Trophoblast cell (in vitro differentiated cells and primary cell): ENCODE measurements at regions not wholly inside any gene's neighbourhood (a gene's known extent, or its start where the extent isn't known, plus 50 kb on each side); places are given as distances from the start of the nearest gene placed in this dataset.

Source experiments
- DNase-seq, 2 donors: peaks; one replicate each; pipeline ENCODE4 v3.0.0-alpha.2; 2016
- H2AFZ ChIP-seq: 2 replicates; pipeline ENCODE4 v1.6.1; 2013; ENCODE audit warnings: low read length, moderate library complexity, mild to moderate bottlenecking; ENCODE audit not compliant: insufficient read depth, poor library complexity
- H2AK5ac ChIP-seq: 2 replicates; pipeline ENCODE4 v1.6.1; 2013; ENCODE audit warnings: mild to moderate bottlenecking, low read length
- H2BK120ac ChIP-seq: 2 replicates; pipeline ENCODE4 v1.6.1; 2013; ENCODE audit warnings: low read length, mild to moderate bottlenecking, moderate library complexity; ENCODE audit not compliant: insufficient read depth, poor library complexity
- H2BK12ac ChIP-seq: 2 replicates; pipeline ENCODE4 v1.6.1; 2013; ENCODE audit warnings: mild to moderate bottlenecking, low read length, moderate library complexity
- H2BK5ac ChIP-seq: 2 replicates; pipeline ENCODE4 v1.6.1; 2013; ENCODE audit warnings: low read length, low read depth, moderate library complexity, mild to moderate bottlenecking; ENCODE audit not compliant: poor library complexity
- H3K14ac ChIP-seq: 2 replicates; pipeline ENCODE4 v1.6.1; 2013; ENCODE audit warnings: mild to moderate bottlenecking, low read length
- H3K18ac ChIP-seq: 2 replicates; pipeline ENCODE4 v1.6.1; 2013; ENCODE audit warnings: mild to moderate bottlenecking, low read length
- H3K23ac ChIP-seq: 2 replicates; pipeline ENCODE4 v1.6.1; 2013; ENCODE audit warnings: low read length
- H3K27ac ChIP-seq: 2 replicates; pipeline ENCODE4 v1.5.1; 2013; ENCODE audit warnings: low read depth, mild to moderate bottlenecking, inconsistent platforms, low read length, moderate library complexity
- H3K27me3 ChIP-seq: 2 replicates; pipeline ENCODE4 v1.6.1; 2013; ENCODE audit warnings: inconsistent platforms, mild to moderate bottlenecking, low read length, moderate library complexity; ENCODE audit not compliant: insufficient read depth
- H3K36me3 ChIP-seq, 2 experiments: 1 replicate in 1 of 2; 2 replicates in 1 of 2; pipeline ENCODE4 v1.6.1; 2013; ENCODE audit warnings: low read length in 2 of 2, mild to moderate bottlenecking in 2 of 2, moderate library complexity in 1 of 2; ENCODE audit not compliant: insufficient read depth in 2 of 2, control insufficient read depth in 1 of 2
- H3K4ac ChIP-seq: 2 replicates; pipeline ENCODE4 v1.6.1; 2013; ENCODE audit warnings: low read depth, mild to moderate bottlenecking, low read length, moderate library complexity
- H3K4me1 ChIP-seq, 2 experiments: 1 replicate in 1 of 2; 2 replicates in 1 of 2; pipeline ENCODE4 v1.6.1; 2013; ENCODE audit warnings: low read length in 2 of 2, mild to moderate bottlenecking in 2 of 2, moderate library complexity in 1 of 2; ENCODE audit not compliant: insufficient read depth in 2 of 2, control insufficient read depth in 1 of 2
- H3K4me2 ChIP-seq: 2 replicates; pipeline ENCODE4 v1.6.1; 2013; ENCODE audit warnings: inconsistent platforms, mild to moderate bottlenecking, low read length, moderate library complexity
- H3K4me3 ChIP-seq: 2 replicates; pipeline ENCODE4 v1.5.1; 2013; ENCODE audit warnings: mild to moderate bottlenecking, low read depth, low read length, inconsistent platforms
- H3K79me1 ChIP-seq: one replicate; pipeline ENCODE4 v1.6.1; 2013; ENCODE audit warnings: low read length
- H3K79me2 ChIP-seq: 2 replicates; pipeline ENCODE4 v1.6.1; 2013; ENCODE audit warnings: low read length, mild to moderate bottlenecking; ENCODE audit not compliant: control insufficient read depth, insufficient read depth, poor library complexity
- H3K9ac ChIP-seq: 2 replicates; pipeline ENCODE4 v1.6.1; 2013; ENCODE audit warnings: mild to moderate bottlenecking, low read length
- H3K9me3 ChIP-seq: 2 replicates; pipeline ENCODE4 v1.6.1; 2013; ENCODE audit warnings: low read depth, mild to moderate bottlenecking, control low read depth, inconsistent platforms, low read length; ENCODE audit not compliant: insufficient read depth
- H4K12ac ChIP-seq: 2 replicates; pipeline ENCODE4 v1.6.1; 2013; ENCODE audit warnings: low read depth, mild to moderate bottlenecking, low read length, moderate library complexity
- H4K8ac ChIP-seq: 2 replicates; pipeline ENCODE4 v1.6.1; 2013; ENCODE audit warnings: low read depth, mild to moderate bottlenecking, low read length, moderate library complexity
- H4K91ac ChIP-seq: one replicate; pipeline ENCODE4 v1.6.1; 2013; ENCODE audit warnings: low read depth, mild to moderate bottlenecking, low read length, moderate library complexity
- WGBS: extraction: QIAGEN DNeasy Blood & Tissue Kit; methylation state at CpG from one replicate; pipeline ENCODE4 v1.1.7; 2013; ENCODE audit warnings: missing lambda C conversion rate; ENCODE audit not compliant: insufficient read length, insufficient coverage; ENCODE audit errors: extremely low coverage; 5-methylcytosine and 5-hydroxymethylcytosine counted together

DNA sequence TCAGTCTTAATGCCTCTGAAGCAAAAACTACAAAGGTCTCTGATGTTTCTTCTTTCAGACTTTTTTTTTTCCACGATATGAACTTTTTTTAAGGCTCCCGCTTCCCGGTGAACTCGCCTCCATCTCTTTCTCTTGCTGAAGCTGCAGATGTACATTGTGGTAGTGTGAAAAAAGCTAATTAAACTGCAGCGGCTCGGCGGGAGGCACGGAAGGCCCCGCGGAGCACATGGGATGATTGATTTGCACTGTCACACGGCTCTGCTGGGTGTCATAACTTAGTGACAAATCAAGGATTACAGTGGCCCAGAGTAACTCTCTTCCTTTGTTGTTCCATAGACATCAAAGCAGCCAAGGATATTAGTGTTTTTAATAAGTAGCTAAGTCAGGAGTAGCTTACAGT, 196.3 kb downstream of the AXIN2 start:
- Histone ChIP-seq H3K79me1 (no peaks in the 10 kb centered on the region), H2BK120ac (no peak overlapping the region), H3K79me2 (no peaks in the 10 kb centered on the region), H4K91ac (no peak overlapping the region), H3K9me3 (peaks cover 1% of the 10 kb centered on the region), H2BK12ac (no peak overlapping the region), H3K4me1 (peaks cover 2 to 8% of the 10 kb centered on the region in 2 experiments), H3K27ac (no peak overlapping the region), H3K23ac (no peak overlapping the region), H2AFZ (no peak overlapping the region), H3K27me3 (no peaks in the 10 kb centered on the region), H3K36me3 (no peaks in the 10 kb centered on the region), H3K14ac (no peak overlapping the region), H3K4me2 (no peak overlapping the region), H3K4ac (no peak overlapping the region), H3K4me3 (no peak overlapping the region), H4K8ac (no peak overlapping the region), H3K9ac (no peak overlapping the region), H4K12ac (no peak overlapping the region), H2AK5ac (no peak overlapping the region), H2BK5ac (no peak overlapping the region), H3K18ac (no peak overlapping the region)
- no CpG with 5 or more reads among the region's 11 CpGs for WGBS
- DNase-seq: no peak

DNA sequence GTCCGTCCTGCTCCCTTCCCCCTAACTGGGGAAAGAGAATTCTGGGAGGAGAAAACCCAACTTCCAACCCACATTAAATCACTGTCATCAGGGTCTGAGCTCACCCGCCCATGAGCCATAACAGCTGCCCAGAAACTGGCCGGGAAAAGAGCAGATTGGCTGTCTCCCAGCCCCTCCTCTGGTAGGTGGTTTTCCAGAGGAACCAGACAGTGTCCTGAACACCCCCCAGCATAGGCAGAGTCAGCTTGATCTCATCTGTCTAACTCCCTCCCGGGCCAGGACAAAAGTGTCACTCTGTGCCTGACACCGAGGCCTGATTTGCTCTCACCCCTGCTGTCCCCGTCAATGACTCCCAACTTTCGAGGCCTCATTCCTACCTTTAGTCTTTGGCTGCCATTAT, 197.0 kb downstream of the AXIN2 start:
- Histone ChIP-seq H3K27me3 (no peaks in the 10 kb centered on the region), H3K9me3 (peaks cover 1% of the 10 kb centered on the region), H2BK12ac (no peak overlapping the region), H3K4me1 (peaks cover 2 to 8% of the 10 kb centered on the region in 2 experiments), H3K14ac (no peak overlapping the region), H2AK5ac (no peak overlapping the region), H3K9ac (no peak overlapping the region), H2AFZ (no peak overlapping the region), H4K91ac (no peak overlapping the region), H3K79me2 (no peaks in the 10 kb centered on the region), H3K4me2 (no peak overlapping the region), H4K12ac (no peak overlapping the region), H2BK120ac (no peak overlapping the region), H2BK5ac (no peak overlapping the region), H3K4ac (no peak overlapping the region), H3K18ac (no peak overlapping the region), H3K79me1 (no peaks in the 10 kb centered on the region), H3K27ac (no peak overlapping the region), H4K8ac (no peak overlapping the region), H3K4me3 (no peak overlapping the region), H3K36me3 (no peaks in the 10 kb centered on the region), H3K23ac (no peak overlapping the region)
- no CpG with 5 or more reads among the region's 7 CpGs for WGBS
- DNase-seq: no peak

DNA sequence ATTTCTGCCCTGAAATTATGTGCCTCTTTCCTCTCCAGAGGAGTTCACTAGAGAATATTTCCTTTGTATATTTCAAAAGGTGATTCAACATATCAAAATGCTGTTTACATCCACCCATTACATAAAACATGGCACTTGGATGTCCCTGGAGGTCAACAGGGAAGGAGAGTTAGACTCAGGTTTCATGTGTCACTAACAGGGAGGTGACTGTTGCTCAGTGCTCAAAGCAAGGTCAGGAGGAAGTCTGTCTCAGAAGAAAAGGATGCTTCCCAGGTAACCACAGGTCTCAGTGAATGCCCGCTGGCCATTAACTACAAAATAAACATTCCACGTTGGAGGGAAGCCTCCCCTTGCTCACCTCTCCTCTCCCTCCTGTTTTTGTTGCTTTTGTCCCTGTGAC, 198.6 kb downstream of the AXIN2 start:
- WGBS: no CpG with 5 or more reads among the region's 2 CpGs
- H4K91ac ChIP-seq: no peak overlapping the region
- no peak overlapping the region for H2AFZ ChIP-seq
- H4K12ac ChIP-seq: no peak overlapping the region
- H3K27me3 ChIP-seq: no peaks in the 10 kb centered on the region
- H3K79me2 ChIP-seq: no peaks in the 10 kb centered on the region
- no peak overlapping the region for H3K9ac ChIP-seq
- H3K14ac ChIP-seq: no peak overlapping the region
- no peak overlapping the region for H4K8ac ChIP-seq
- H3K23ac ChIP-seq: no peak overlapping the region
- no peak overlapping the region for H3K4me2 ChIP-seq
- peak; percentile 31 to 62 for DNase-seq
- H3K27ac ChIP-seq: no peak overlapping the region
- peaks cover 1% of the 10 kb centered on the region for H3K9me3 ChIP-seq
- no peak overlapping the region for H3K18ac ChIP-seq
- H2BK120ac ChIP-seq: no peak overlapping the region
- no peak overlapping the region for H2AK5ac ChIP-seq
- H3K79me1 ChIP-seq: no peaks in the 10 kb centered on the region
- H3K4ac ChIP-seq: no peak overlapping the region
- H3K36me3 ChIP-seq: no peaks in the 10 kb centered on the region
- H3K4me1 ChIP-seq: peaks cover 9 to 13% of the 10 kb centered on the region in 2 experiments
- no peak overlapping the region for H2BK5ac ChIP-seq
- no peak overlapping the region for H3K4me3 ChIP-seq
- H2BK12ac ChIP-seq: no peak overlapping the region

DNA sequence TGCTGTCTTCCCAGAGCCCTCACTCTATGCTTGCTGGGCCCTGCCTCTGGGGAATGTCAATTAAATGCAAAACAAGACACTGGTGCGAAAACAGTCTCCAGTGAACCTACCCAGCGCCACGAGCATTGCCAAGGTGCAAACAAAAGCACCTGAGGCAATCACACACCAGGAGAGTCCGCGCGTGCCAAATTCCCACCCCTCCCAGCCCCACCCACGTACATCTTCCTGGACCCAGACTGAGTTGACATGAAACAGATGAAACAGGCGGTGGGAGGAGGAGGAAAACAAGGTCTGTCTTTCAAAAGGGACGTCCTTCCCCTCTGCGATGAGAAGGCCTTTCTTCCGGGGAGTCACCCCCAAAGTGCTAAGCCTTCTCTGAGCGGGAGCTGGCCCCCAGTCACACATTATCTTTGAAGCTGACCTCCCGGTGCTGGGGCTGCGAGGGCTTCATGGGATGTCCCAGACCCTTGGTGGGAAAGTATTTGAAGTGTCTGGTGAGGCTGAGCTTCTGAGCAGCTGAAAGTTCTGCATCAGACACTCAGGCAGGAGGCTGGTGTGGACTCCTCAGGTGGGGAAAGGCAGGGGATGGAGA, 200.4 kb downstream of the AXIN2 start:
- Histone ChIP-seq H3K27ac (no peak overlapping the region), H3K9me3 (peaks cover 1% of the 10 kb centered on the region), H3K79me2 (no peaks in the 10 kb centered on the region), H2AFZ (no peak overlapping the region), H3K27me3 (no peaks in the 10 kb centered on the region), H3K79me1 (no peaks in the 10 kb centered on the region), H3K23ac (no peak overlapping the region), H2BK5ac (no peak overlapping the region), H3K4ac (no peak overlapping the region), H3K4me3 (no peak overlapping the region), H4K91ac (no peak overlapping the region), H4K12ac (no peak overlapping the region), H3K14ac (no peak overlapping the region), H3K36me3 (no peaks in the 10 kb centered on the region), H2AK5ac (no peak overlapping the region), H2BK120ac (no peak overlapping the region), H2BK12ac (no peak overlapping the region), H3K4me1 (peaks cover 9 to 13% of the 10 kb centered on the region in 2 experiments), H3K18ac (no peak overlapping the region), H3K9ac (no peak overlapping the region), H4K8ac (no peak overlapping the region), H3K4me2 (no peak overlapping the region)
- DNase-seq: no peak
- no CpG with 5 or more reads among the region's 14 CpGs for WGBS
